Spleen (tissue), 7 donors: ENCODE measurements at regions not wholly inside any gene's neighbourhood (a gene's known extent, or its start where the extent isn't known, plus 50 kb on each side); places are given as distances from the start of the nearest gene placed in this dataset.

Experiments used
- CTCF ChIP-seq, 11 experiments: fragments of 200-600 bp in 7 of 11; fragments of 450-650 bp in 4 of 11; sonication (generic) in 4 of 11; IDR thresholded peaks in 8 of 11; conservative IDR thresholded peaks in 3 of 11; 1 replicate in 7 of 11; 2 replicates in 4 of 11; pipeline versions ENCODE4 v1.4.0 to v1.8.0; 2016 to 2021; ENCODE audit warnings: antibody characterized with exemption in 11 of 11, inconsistent platforms in 4 of 11, mild to moderate bottlenecking in 1 of 11
- POLR2A ChIP-seq, 3 donors: fragments of 450-650 bp; IDR thresholded peaks; one replicate each; pipeline ENCODE4 v1.5.1; 2017; ENCODE audit warnings: antibody characterized with exemption in 3 of 3, mild to moderate bottlenecking in 1 of 3
- POLR2AphosphoS5 ChIP-seq, 3 donors: sonication (generic); formaldehyde crosslinking; IDR thresholded peaks; one replicate each; pipeline ENCODE4 v1.5.1; 2017; ENCODE audit warnings: antibody characterized with exemption in 3 of 3
- donor health status: DM: no; HTN: no; CAD: no; lungs with moderate emphysema.
- donor health status: DM: no; HTN: no; CAD: no.
- donor health status: DM: no; HTN: no; CAD: no.

DNA sequence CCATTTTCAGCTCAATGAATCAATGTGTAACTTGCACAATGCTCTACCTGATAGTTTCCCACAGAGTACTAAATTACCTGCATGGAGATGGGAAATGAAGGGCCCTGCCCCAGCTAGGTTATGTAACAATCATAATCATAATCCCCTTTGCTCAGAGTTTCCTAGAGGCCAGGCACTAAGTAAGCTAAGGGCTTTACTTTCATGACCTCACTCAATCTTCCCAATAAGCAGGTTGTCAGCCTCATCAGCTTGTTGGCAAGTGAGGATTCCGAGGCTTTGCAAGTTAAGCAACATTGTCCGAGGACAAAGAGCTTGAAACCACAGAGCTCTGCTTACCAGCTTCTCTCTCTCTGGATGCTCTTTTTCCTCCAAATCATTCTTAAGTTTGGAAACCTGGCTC, 64.1 kb upstream of the NTPCR start:
- no peak for TF ChIP-seq CTCF (IDR thresholded peaks at IDR 0.05 in 8 of 11, conservative IDR thresholded peaks at IDR 0.05 in 3 of 11)
- no peak for TF ChIP-seq POLR2AphosphoS5 (IDR thresholded peaks at IDR 0.05)
- TF ChIP-seq POLR2A (IDR thresholded peaks at IDR 0.05): no peak
